IPS-20b (cell line): ENCODE measurements at regions not wholly inside any gene's neighbourhood (a gene's known extent, or its start where the extent isn't known, plus 50 kb on each side); places are given as distances from the start of the nearest gene placed in this dataset.

Experiments used
- H3K27ac ChIP-seq: one replicate; pipeline ENCODE4 v1.5.1; 2013; ENCODE audit warnings: low read length
- H3K27me3 ChIP-seq: 2 replicates; pipeline ENCODE4 v1.6.1; 2013; ENCODE audit warnings: mild to moderate bottlenecking, low read length, inconsistent platforms; ENCODE audit not compliant: insufficient read depth
- H3K36me3 ChIP-seq: 2 replicates; pipeline ENCODE4 v1.6.1; 2013; ENCODE audit warnings: low read depth, mild to moderate bottlenecking, inconsistent platforms, low read length, moderate library complexity; ENCODE audit not compliant: insufficient read depth
- H3K4me1 ChIP-seq: 2 replicates; pipeline ENCODE4 v1.6.1; 2013; ENCODE audit warnings: mild to moderate bottlenecking, control low read depth, inconsistent platforms, low read length, moderate library complexity; ENCODE audit not compliant: insufficient read depth
- H3K4me3 ChIP-seq: 2 replicates; pipeline ENCODE4 v1.5.1; 2013; ENCODE audit warnings: mild to moderate bottlenecking, low read length, inconsistent platforms
- H3K9ac ChIP-seq: 2 replicates; pipeline ENCODE4 v1.6.1; 2013; ENCODE audit warnings: low read depth, mild to moderate bottlenecking, inconsistent platforms, low read length, moderate library complexity
- H3K9me3 ChIP-seq: 2 replicates; pipeline ENCODE4 v1.6.1; 2013; ENCODE audit warnings: mild to moderate bottlenecking, low read depth, low read length, inconsistent platforms; ENCODE audit not compliant: insufficient read depth

DNA sequence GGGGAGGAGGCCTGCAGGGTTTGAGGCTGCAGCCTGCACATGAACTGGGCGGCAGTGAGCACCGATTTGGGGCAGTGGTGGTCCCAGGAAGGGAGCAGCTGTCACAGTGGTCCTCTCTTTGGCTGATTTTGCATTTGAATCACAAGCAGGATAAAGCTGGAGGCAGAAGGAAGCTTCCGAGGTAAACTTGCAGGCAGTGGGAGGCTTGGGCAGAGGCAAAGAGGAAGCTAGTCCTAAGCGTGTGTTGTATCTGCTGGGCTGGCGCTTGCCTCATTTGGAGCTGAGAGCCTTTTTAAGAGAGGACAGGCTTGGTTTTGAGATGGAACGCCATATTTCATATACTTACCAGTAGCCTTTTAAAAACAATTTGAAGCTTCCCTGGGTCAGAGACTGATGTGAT, 177.2 kb upstream of the PODXL start:
- no peaks in the 10 kb centered on the region for H3K9me3 ChIP-seq
- no peak overlapping the region for H3K9ac ChIP-seq
- no peaks in the 10 kb centered on the region for H3K27me3 ChIP-seq
- no peak overlapping the region for H3K27ac ChIP-seq
- no peak overlapping the region for H3K4me3 ChIP-seq
- H3K4me1 ChIP-seq, result no peaks in the 10 kb centered on the region
- H3K36me3 ChIP-seq, result no peaks in the 10 kb centered on the region

GRCh38 chr7:131727189-131727588, 170.8 kb upstream of the PODXL start:
- Histone ChIP-seq H3K9me3 (no peaks in the 10 kb centered on the region; the same call in 1 of the 2 replicates), H3K4me1 (peaks cover 3% of the 10 kb centered on the region; the same call in 1 of the 2 replicates), H3K27me3 (no peaks in the 10 kb centered on the region), H3K9ac (no peak overlapping the region), H3K36me3 (no peaks in the 10 kb centered on the region), H3K4me3 (no peak overlapping the region), H3K27ac (no peak overlapping the region)

GRCh38 chr7:131726686-131727085, 170.3 kb upstream of the PODXL start:
- peaks cover 3% of the 10 kb centered on the region; the same call in 1 of the 2 replicates for H3K4me1 ChIP-seq
- H3K9me3 ChIP-seq, result no peaks in the 10 kb centered on the region; the same call in 1 of the 2 replicates
- no peaks in the 10 kb centered on the region for H3K27me3 ChIP-seq
- H3K4me3 ChIP-seq, result no peak overlapping the region
- H3K27ac ChIP-seq, result no peak overlapping the region
- H3K9ac ChIP-seq, result no peak overlapping the region
- no peaks in the 10 kb centered on the region for H3K36me3 ChIP-seq

GRCh38 chr7:131726031-131726430, 169.6 kb upstream of the PODXL start:
- Histone ChIP-seq H3K9ac (no peak overlapping the region), H3K4me1 (peaks cover 3% of the 10 kb centered on the region; the same call in 1 of the 2 replicates), H3K27ac (no peak overlapping the region), H3K36me3 (no peaks in the 10 kb centered on the region), H3K4me3 (no peak overlapping the region), H3K27me3 (no peaks in the 10 kb centered on the region), H3K9me3 (no peaks in the 10 kb centered on the region; the same call in 1 of the 2 replicates)

DNA sequence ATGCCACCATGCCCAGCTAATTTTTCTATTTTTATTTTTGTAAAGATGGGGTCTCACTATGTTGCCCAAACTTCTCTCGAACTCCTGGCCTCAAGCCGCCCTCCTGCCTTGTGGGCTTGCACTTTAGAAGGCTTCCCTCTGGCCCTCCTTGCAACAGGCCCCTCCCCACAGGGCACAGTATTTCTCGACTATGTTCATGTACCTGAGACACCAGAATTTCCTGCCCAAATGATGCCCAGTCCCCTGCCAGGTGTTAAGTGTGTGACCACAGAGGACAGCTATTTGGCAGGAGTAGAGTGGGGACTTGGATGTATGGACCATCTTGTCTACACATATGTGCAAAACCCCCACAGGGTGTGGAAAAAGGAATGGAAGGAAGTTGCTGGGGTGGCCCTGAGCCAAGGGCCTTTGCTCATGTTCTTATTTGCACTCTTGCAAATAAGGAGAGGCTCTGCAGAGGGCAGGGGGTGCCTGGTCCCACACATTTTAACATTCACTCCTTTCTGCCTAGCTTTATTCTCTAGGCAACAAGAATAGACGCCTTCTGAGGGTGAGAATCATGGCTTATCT, 168.4 kb upstream of the PODXL start:
- Histone ChIP-seq H3K4me1 (peaks cover 3% of the 10 kb centered on the region; the same call in 1 of the 2 replicates), H3K4me3 (no peak overlapping the region), H3K9me3 (no peaks in the 10 kb centered on the region; the same call in 1 of the 2 replicates), H3K9ac (no peak overlapping the region), H3K27me3 (no peaks in the 10 kb centered on the region), H3K27ac (no peak overlapping the region), H3K36me3 (no peaks in the 10 kb centered on the region)

GRCh38 chr7:131723926-131724325, 167.5 kb upstream of the PODXL start:
- no peaks in the 10 kb centered on the region; the same call in 1 of the 2 replicates for H3K9me3 ChIP-seq
- H3K9ac ChIP-seq, result no peak overlapping the region
- H3K4me3 ChIP-seq, result no peak overlapping the region
- H3K36me3 ChIP-seq, result no peaks in the 10 kb centered on the region
- no peaks in the 10 kb centered on the region for H3K27me3 ChIP-seq
- no peak overlapping the region for H3K27ac ChIP-seq
- peaks cover 3% of the 10 kb centered on the region; the same call in 1 of the 2 replicates for H3K4me1 ChIP-seq

DNA sequence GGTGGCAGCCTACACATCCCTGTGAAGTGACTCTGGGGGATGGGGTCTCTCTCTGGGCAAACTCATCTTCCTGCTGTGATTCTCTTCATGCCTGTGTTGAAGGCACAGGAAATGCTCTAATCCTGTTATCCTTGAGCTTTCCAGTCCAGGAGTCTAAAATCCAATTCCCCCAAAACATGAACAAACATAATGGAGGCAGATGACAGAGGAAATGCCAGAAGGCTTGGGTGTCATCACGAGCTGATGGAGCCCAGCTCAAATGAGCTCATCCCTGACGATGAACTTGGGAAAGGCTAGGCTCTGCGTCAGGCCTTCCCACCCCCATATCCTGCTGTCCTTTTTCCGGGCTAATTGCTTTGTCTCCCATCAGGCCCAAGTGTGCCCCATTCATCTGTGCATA, 165.9 kb upstream of the PODXL start:
- H3K27me3 ChIP-seq, result no peaks in the 10 kb centered on the region
- H3K9ac ChIP-seq, result no peak overlapping the region
- H3K4me3 ChIP-seq, result no peak overlapping the region
- no peaks in the 10 kb centered on the region for H3K9me3 ChIP-seq
- H3K4me1 ChIP-seq, result peaks cover 3% of the 10 kb centered on the region; the same call in 1 of the 2 replicates
- no peaks in the 10 kb centered on the region for H3K36me3 ChIP-seq
- H3K27ac ChIP-seq, result no peak overlapping the region

DNA sequence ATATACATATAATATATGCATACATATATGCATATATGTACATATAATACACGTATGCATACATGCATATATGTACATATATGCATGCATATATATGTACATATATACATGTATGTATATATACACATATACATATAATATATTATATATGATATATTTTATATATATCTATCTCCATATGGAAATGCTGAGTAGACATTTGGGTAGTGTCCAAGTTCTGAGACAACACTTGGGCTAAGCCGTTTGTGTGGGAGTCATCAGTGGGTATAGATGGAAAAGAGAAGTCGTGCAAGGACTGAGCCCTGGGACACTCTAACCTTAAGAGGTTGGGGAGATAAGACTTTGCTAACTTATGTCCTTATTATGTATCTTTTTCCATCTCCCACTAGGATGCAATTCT, 165.2 kb upstream of the PODXL start:
- Histone ChIP-seq H3K9me3 (no peaks in the 10 kb centered on the region), H3K4me3 (no peak overlapping the region), H3K27me3 (no peaks in the 10 kb centered on the region), H3K9ac (no peak overlapping the region), H3K4me1 (peaks cover 3% of the 10 kb centered on the region; the same call in 1 of the 2 replicates), H3K27ac (no peak overlapping the region), H3K36me3 (no peaks in the 10 kb centered on the region)

- Histone ChIP-seq H3K4me1 (peaks cover 3% of the 10 kb centered on the region; the same call in 1 of the 2 replicates), H3K9ac (no peak overlapping the region), H3K9me3 (no peaks in the 10 kb centered on the region), H3K36me3 (no peaks in the 10 kb centered on the region), H3K27ac (no peak overlapping the region), H3K27me3 (no peaks in the 10 kb centered on the region), H3K4me3 (no peak overlapping the region)
These were observed 164.3 kb upstream of the PODXL start for GRCh38 chr7:131720703-131721102.

GRCh38 chr7:131717181-131717580, 160.8 kb upstream of the PODXL start:
- H3K27me3 ChIP-seq, result no peaks in the 10 kb centered on the region
- no peaks in the 10 kb centered on the region for H3K4me1 ChIP-seq
- no peaks in the 10 kb centered on the region for H3K36me3 ChIP-seq
- no peak overlapping the region for H3K27ac ChIP-seq
- H3K4me3 ChIP-seq, result no peak overlapping the region
- H3K9ac ChIP-seq, result no peak overlapping the region
- H3K9me3 ChIP-seq, result no peaks in the 10 kb centered on the region

- Histone ChIP-seq H3K36me3 (no peaks in the 10 kb centered on the region), H3K27me3 (no peaks in the 10 kb centered on the region; the same call in 1 of the 2 replicates), H3K27ac (no peak overlapping the region), H3K4me1 (no peaks in the 10 kb centered on the region), H3K9me3 (peaks cover 6% of the 10 kb centered on the region; the same call in 1 of the 2 replicates), H3K9ac (no peak overlapping the region), H3K4me3 (no peak overlapping the region)
These were observed 142.9 kb upstream of the PODXL start for GRCh38 chr7:131699323-131699722.

GRCh38 chr7:131692131-131692960, 135.9 kb upstream of the PODXL start:
- Histone ChIP-seq H3K9me3 (no peaks in the 10 kb centered on the region), H3K9ac (no peak overlapping the region), H3K36me3 (no peaks in the 10 kb centered on the region), H3K27ac (no peak overlapping the region), H3K27me3 (peaks cover 13% of the 10 kb centered on the region), H3K4me3 (peak overlapping the region; percentile 49; the same call in 1 of the 2 replicates), H3K4me1 (no peaks in the 10 kb centered on the region)
